ENCODE measurements at regions not wholly inside any gene's neighbourhood (a gene's known extent, or its start where the extent isn't known, plus 50 kb on each side); places are given as distances from the start of the nearest gene placed in this dataset.

DNA sequence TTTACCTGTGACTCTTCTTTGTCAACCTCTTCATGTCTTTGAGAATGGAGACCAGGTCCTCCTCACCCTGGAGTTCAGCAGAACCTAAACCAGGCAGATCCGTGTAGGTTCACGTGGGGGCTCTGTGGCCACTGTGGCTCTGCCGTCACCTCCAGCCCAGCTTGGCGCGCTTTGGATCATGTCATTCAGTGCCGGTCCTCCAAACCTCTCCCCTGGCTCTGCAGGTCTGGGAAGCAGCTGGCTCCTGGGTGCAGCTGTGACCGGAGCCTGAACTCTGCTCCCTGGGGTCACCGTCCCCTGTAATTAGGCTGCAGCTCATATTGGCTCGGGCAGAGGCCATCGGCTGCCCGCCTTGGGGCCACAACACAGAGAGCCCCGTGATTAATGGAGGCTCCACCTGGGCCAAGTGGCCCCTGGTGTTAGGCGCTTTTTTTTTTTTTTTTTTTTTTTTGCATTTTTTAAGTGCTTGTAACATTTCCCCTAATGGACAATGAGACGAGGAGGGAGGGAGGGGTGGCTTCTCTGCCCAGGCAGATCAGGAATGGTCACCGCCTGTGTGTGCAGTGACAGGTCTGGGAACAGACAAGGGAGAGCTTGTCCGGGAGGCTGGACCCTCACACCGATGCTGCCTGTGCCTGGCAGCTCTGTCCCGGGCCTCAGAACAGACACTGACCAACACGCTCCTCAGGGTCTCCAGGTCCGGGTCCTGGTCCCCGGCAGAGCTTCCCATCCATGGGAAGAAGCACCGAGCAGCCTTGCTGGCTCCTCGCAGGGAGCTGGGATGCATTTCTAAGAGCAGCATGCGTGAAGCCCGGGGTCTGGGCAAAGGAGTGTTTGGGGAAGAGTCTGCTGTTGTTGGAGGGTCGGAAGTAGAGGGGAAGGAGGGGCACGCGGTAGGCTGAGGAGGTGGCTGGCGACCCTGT, 247.9 kb downstream of the SEC14L1 start (continued):
- TF ChIP-seq E4F1 (CRISPR knock-in tag; IDR thresholded peaks at IDR 0.05; ENCODE audit: borderline replicate concordance) = no peak
- TF ChIP-seq NBN (IDR thresholded peaks at IDR 0.05; ENCODE audit: low read depth) = no peak
- no peak for TF ChIP-seq NCOA1 (IDR thresholded peaks at IDR 0.05; ENCODE audit: low read depth)
- TF ChIP-seq BRF1 (IDR thresholded peaks at IDR 0.05; ENCODE audit: borderline replicate concordance, extremely low read depth, insufficient read length) = no peak
- TF ChIP-seq EHMT2 (IDR thresholded peaks at IDR 0.05) = no peak
- no peak for TF ChIP-seq ZNF133 (CRISPR knock-in tag; IDR thresholded peaks at IDR 0.05)

DNA sequence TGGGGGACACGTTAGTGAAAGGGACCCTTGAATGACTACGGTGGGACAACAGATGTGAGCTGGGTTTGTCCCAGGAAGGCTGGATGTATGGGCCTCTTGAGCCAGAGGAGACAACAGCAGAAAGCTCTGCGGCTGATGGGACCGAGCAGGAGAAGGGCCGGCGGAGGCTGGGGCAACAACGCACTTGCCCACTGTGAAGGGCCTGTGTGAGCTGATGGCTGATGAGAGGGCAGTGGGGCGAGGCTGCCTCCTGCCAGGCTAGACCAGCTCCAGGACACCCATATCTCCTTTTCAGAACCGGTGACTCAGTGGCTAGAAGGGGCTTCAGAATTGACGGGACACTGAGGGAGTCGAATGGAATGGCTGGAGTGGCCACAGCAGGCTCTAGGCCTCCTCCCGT, 250.1 kb downstream of the SEC14L1 start:
- intact Hi-C loops (cut with micrococcal nuclease) = no loop called here
- 91% methylated on average over 11 of the region's 12 CpGs for WGBS (ENCODE audit: insufficient coverage, low coverage, missing lambda C conversion rate)
- Histone ChIP-seq H3K9me1 (ENCODE audit: control insufficient read depth, insufficient read depth, low read length) (peaks cover 11% of the 10 kb centered on the region), H3K4me1 (replicated peaks in 1 of 2; ENCODE audit: control insufficient read depth in 2 of 2, insufficient read depth in 2 of 2, low read length in 2 of 2) (peaks cover 50 to 67% of the 10 kb centered on the region in 2 experiments), H3K4me2 (ENCODE audit: insufficient read depth, low read length) (no peak overlapping the region), H3K27ac (ENCODE audit: extremely low read depth, low read depth, low read length) (no peak overlapping the region), H3K9me3 (replicated peaks; ENCODE audit: control insufficient read depth, insufficient read depth, low read depth, low read length) (no peaks in the 10 kb centered on the region), H3K79me2 (ENCODE audit: control insufficient read depth, insufficient read depth, low read length) (peaks cover 76% of the 10 kb centered on the region), H3K27me3 (ENCODE audit: control insufficient read depth in 2 of 2, insufficient read depth in 2 of 2, low read length in 2 of 2) (no peaks in the 10 kb centered on the region), H3K36me3 (ENCODE audit: control insufficient read depth, insufficient read depth, low read length) (no peaks in the 10 kb centered on the region; the same call in 2 of the 3 replicates), H3K4me3 (no peak overlapping the region), H2AFZ (ENCODE audit: low read depth, low read length) (no peak overlapping the region), H3K9ac (ENCODE audit: insufficient read depth in 1 of 2, low read depth in 2 of 2, low read length in 2 of 2) (no peak overlapping the region), H4K20me1 (replicated peaks; ENCODE audit: control insufficient read depth, insufficient read depth, low read length) (peaks cover 56% of the 10 kb centered on the region)
- FAIRE-seq (no peak), ATAC-seq (no peak), DNase-seq (ENCODE audit: extremely low read depth in 1 of 4, low spot score in 3 of 4) (no peak)
- ChIA-PET POLR2A (no interaction called here), CTCF (ENCODE audit: low intra/inter-chr PET ratio) (no interaction called here)
- in situ Hi-C loops (cut with MboI) = no loop called here
- no TSS peak for BruUV-seq (replicated peaks)
- no peak for TF ChIP-seq MBD2 (IDR thresholded peaks at IDR 0.05; ENCODE audit: borderline replicate concordance, low read depth)
- TF ChIP-seq TRIM28 (IDR thresholded peaks at IDR 0.05) = no peak
- no peak for TF ChIP-seq TFE3 (CRISPR knock-in tag; IDR thresholded peaks at IDR 0.05)
- no peak for TF ChIP-seq PRMT5 (CRISPR knock-in tag; IDR thresholded peaks at IDR 0.05)
- no peak for TF ChIP-seq BRD9 (IDR thresholded peaks at IDR 0.05; ENCODE audit: low read depth, partially characterized antibody)
- TF ChIP-seq EWSR1 (IDR thresholded peaks at IDR 0.05; ENCODE audit: borderline replicate concordance, low read depth, partially characterized antibody) = no peak
- no peak for TF ChIP-seq MTA3 (IDR thresholded peaks at IDR 0.05; ENCODE audit: borderline replicate concordance)
- TF ChIP-seq ZNF830 (CRISPR knock-in tag; IDR thresholded peaks at IDR 0.05) = no peak
- no peak for TF ChIP-seq ZFX (CRISPR knock-in tag; IDR thresholded peaks at IDR 0.05)
- no peak for TF ChIP-seq ERF (CRISPR knock-in tag; IDR thresholded peaks at IDR 0.05)
